Vagina (tissue), 2 donors: ENCODE measurements at regions not wholly inside any gene's neighbourhood (a gene's known extent, or its start where the extent isn't known, plus 50 kb on each side); places are given as distances from the start of the nearest gene placed in this dataset.
A peak's percentile ranks its signal among the peaks of the same experiment; 100 is the strongest.

Experiments used
- DNase-seq, 2 donors: peaks; one replicate each; pipeline ENCODE4 v3.0.0-alpha.2; 2017; ENCODE audit errors: extremely low spot score in 2 of 2
- H3K27ac ChIP-seq: fragments of 200-600 bp; sonication (generic); one replicate; pipeline ENCODE4 v1.5.1; 2019
- H3K27me3 ChIP-seq: fragments of 200-600 bp; sonication (generic); one replicate; pipeline ENCODE4 v1.5.1; 2019
- H3K36me3 ChIP-seq, 2 donors: fragments of 200-600 bp; sonication (generic); one replicate each; pipeline ENCODE4 v1.5.1; 2017 to 2019
- H3K4me1 ChIP-seq: fragments of 200-600 bp; sonication (generic); one replicate; pipeline ENCODE4 v1.5.1; 2019
- H3K4me3 ChIP-seq, 2 donors: fragments of 200-600 bp; sonication (generic); 1 replicate in 1 of 2; 2 replicates in 1 of 2; pipeline ENCODE4 v1.5.1; 2016 to 2019
- H3K9me3 ChIP-seq: fragments of 200-600 bp; sonication (generic); one replicate; pipeline ENCODE4 v1.5.1; 2019
- POLR2A ChIP-seq, 2 donors: fragments of 450-650 bp; IDR thresholded peaks; one replicate each; pipeline ENCODE4 v1.6.1; 2017; ENCODE audit warnings: antibody characterized with exemption in 2 of 2, mild to moderate bottlenecking in 2 of 2, moderate library complexity in 2 of 2
- POLR2AphosphoS5 ChIP-seq, 2 donors: sonication (generic); formaldehyde crosslinking; IDR thresholded peaks; one replicate each; pipeline ENCODE4 v1.9.0; 2017; ENCODE audit warnings: antibody characterized with exemption in 2 of 2, mild to moderate bottlenecking in 2 of 2, low read depth in 1 of 2; ENCODE audit not compliant: insufficient read depth in 1 of 2
- intact Hi-C: fragments of 100-400 bp; cut with DNase I; formaldehyde crosslinking; loops from one replicate; pipeline ENCODE4 v1.15.1; 2023
- TF ChIP-seq, protein P1 (sequence below), 3 experiments: fragments of 450-650 bp in 2 of 3; fragments of 200-600 bp in 1 of 3; sonication (generic) in 1 of 3; IDR thresholded peaks; one replicate each; pipeline ENCODE4 v1.5.1; 2017 to 2019; ENCODE audit warnings: antibody characterized with exemption in 3 of 3, mild to moderate bottlenecking in 2 of 3, moderate library complexity in 2 of 3

DNA sequence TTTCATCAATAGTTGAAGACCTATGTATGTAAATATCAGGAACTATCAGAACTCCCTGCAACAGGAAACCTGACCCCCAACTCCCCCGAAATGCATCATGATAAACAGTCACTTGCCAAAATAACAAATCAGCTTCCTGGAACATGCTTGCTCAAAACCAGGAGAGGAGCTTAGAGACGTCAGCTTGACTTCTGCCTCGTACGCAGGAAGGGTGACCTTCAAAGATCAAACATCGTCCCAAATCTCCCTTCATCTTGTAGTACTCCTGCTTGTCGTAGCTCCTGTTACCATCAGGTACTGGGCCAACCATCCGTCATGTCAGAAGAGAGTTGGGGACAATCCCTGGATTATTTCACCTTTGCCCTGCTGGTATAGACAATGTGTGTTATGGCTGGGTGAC lies 396.1 kb downstream of the GADD45G start:
- peak overlapping the region; percentile 90 for H3K27ac ChIP-seq
- no peak for TF ChIP-seq POLR2A (IDR thresholded peaks at IDR 0.05)
- TF ChIP-seq POLR2AphosphoS5 (IDR thresholded peaks at IDR 0.05; ENCODE audit: insufficient read depth in 1 of 2, low read depth in 1 of 2): no peak
- TF ChIP-seq, protein P1, sequence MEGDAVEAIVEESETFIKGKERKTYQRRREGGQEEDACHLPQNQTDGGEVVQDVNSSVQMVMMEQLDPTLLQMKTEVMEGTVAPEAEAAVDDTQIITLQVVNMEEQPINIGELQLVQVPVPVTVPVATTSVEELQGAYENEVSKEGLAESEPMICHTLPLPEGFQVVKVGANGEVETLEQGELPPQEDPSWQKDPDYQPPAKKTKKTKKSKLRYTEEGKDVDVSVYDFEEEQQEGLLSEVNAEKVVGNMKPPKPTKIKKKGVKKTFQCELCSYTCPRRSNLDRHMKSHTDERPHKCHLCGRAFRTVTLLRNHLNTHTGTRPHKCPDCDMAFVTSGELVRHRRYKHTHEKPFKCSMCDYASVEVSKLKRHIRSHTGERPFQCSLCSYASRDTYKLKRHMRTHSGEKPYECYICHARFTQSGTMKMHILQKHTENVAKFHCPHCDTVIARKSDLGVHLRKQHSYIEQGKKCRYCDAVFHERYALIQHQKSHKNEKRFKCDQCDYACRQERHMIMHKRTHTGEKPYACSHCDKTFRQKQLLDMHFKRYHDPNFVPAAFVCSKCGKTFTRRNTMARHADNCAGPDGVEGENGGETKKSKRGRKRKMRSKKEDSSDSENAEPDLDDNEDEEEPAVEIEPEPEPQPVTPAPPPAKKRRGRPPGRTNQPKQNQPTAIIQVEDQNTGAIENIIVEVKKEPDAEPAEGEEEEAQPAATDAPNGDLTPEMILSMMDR (IDR thresholded peaks at IDR 0.05): no peak
- no peak overlapping the region for H3K4me3 ChIP-seq
- H3K27me3 ChIP-seq: no peaks in the 10 kb centered on the region
- peaks cover 60% of the 10 kb centered on the region for H3K4me1 ChIP-seq
- intact Hi-C loops: loop anchor here (10.0 kb wide), 1 partner anchor 396 kb away; the partner anchor contains the start of gene GADD45G
- H3K9me3 ChIP-seq: no peaks in the 10 kb centered on the region
- no peak for DNase-seq
- H3K36me3 ChIP-seq: no peaks in the 10 kb centered on the region

DNA sequence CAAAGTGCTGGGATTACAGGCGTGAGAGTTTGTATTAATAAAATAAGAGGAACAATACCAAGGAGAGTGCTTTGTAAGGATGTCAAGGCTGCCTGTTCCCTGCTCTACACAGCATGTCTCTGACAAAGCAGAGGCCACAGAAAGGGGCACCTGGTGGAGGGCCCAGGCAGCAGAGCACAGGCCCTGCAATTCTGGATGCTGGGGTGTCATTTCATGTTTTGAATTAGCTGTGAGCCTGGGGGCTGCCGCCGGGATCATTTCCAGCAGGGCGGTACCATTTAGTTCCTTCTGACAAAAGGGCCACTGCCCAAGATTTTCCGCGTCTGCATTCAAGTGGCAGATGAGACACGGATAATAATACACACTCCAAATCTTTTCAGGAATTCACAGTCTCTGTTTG lies 396.9 kb downstream of the GADD45G start:
- Histone ChIP-seq H3K4me3 (no peak overlapping the region), H3K9me3 (no peaks in the 10 kb centered on the region), H3K4me1 (peaks cover 60% of the 10 kb centered on the region), H3K27ac (peak overlapping the region; percentile 24), H3K36me3 (no peaks in the 10 kb centered on the region), H3K27me3 (no peaks in the 10 kb centered on the region)
- TF ChIP-seq POLR2A (IDR thresholded peaks at IDR 0.05): no peak
- TF ChIP-seq POLR2AphosphoS5 (IDR thresholded peaks at IDR 0.05; ENCODE audit: insufficient read depth in 1 of 2, low read depth in 1 of 2): no peak
- TF ChIP-seq, protein P1 (IDR thresholded peaks at IDR 0.05): no peak
- no peak for DNase-seq
- intact Hi-C loops: loop anchor here (10.0 kb wide), 1 partner anchor 397 kb away; the partner anchor contains the start of gene GADD45G

DNA sequence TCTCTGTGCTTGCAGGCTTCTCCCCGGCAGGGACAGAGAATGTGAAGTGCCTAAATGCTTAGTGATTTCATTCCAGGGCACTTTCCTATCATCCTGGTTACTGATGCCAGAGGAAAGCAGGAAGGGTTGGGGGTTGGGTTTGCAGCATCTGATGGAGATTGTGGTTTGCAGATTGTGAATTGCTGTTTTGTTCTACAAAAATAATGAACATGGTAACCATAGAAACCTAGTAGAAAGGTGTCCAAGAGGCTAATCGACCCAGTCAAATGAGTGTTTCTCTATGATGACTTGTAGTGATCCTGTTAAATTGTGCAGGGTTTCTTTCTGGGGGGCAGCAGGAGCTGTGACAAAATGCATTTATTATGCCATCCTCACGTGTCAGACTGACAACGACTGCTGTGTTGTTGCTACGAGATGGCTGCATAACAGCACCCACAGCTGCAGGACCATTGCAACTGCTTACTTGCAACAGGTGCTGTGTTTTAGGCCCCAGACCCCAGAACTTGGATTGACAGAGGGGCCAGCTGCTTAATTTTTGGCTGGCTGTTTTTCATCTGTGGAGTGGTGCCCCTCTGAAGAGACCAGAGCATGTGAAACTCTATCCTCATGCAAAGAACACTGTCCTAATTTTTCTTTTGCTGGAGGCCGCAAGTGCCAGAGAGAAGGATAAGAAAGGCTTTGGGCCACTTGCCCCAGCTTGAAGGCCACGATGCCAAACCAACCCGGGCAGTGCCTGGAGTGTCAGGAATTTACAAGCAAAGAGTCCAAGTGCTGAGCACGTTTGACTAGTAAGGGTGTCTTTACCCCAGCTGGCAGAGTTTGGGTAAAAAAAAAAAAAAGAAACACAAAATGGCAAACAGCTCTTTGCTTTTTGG lies 397.8 kb downstream of the GADD45G start:
- H3K27ac ChIP-seq: peak overlapping the region; percentile 24
- H3K4me3 ChIP-seq: no peak overlapping the region
- DNase-seq: no peak
- intact Hi-C loops: loop anchor here (10.0 kb wide), 1 partner anchor 398 kb away; the partner anchor contains the start of gene GADD45G
- TF ChIP-seq, protein P1 (IDR thresholded peaks at IDR 0.05): no peak
- TF ChIP-seq POLR2AphosphoS5 (IDR thresholded peaks at IDR 0.05; ENCODE audit: insufficient read depth in 1 of 2, low read depth in 1 of 2): no peak
- TF ChIP-seq POLR2A (IDR thresholded peaks at IDR 0.05): no peak
- H3K36me3 ChIP-seq: no peaks in the 10 kb centered on the region
- no peaks in the 10 kb centered on the region for H3K27me3 ChIP-seq
- peaks cover 65% of the 10 kb centered on the region for H3K4me1 ChIP-seq
- H3K9me3 ChIP-seq: no peaks in the 10 kb centered on the region

DNA sequence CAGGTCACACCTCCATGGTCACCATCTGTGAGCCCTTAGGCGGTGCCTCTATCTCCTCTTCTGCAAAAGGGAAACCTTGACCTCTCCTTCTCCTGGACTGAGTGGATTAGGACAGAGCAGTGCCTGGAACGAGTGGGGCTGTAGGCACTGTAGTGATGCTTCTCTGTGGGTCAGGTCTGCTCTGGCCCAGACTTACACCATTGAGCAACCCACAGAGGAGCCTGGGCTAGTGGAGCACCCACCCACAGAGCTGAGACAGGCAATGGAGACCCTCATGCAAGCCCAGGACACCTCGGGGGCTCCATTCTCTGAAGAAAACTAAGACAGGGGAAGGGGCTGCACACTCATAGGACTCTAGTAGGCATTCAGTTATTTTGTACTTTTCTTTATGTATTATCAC lies 400.6 kb downstream of the GADD45G start:
- DNase-seq: no peak

More for the DNA sequence above, 400.6 kb downstream of the GADD45G start:
- Histone ChIP-seq H3K36me3 (no peaks in the 10 kb centered on the region), H3K27ac (no peak overlapping the region), H3K27me3 (no peaks in the 10 kb centered on the region), H3K4me1 (peaks cover 49% of the 10 kb centered on the region), H3K4me3 (no peak overlapping the region), H3K9me3 (no peaks in the 10 kb centered on the region)
- intact Hi-C loops: loop anchor here (10.0 kb wide), 1 partner anchor 401 kb away; the partner anchor contains the start of gene GADD45G
- TF ChIP-seq POLR2A (IDR thresholded peaks at IDR 0.05) (no peak), POLR2AphosphoS5 (IDR thresholded peaks at IDR 0.05; ENCODE audit: insufficient read depth in 1 of 2, low read depth in 1 of 2) (no peak)
- TF ChIP-seq, protein P1 (IDR thresholded peaks at IDR 0.05): no peak
